Fibroblast of villous mesenchyme (primary cell): ENCODE measurements at regions not wholly inside any gene's neighbourhood (a gene's known extent, or its start where the extent isn't known, plus 50 kb on each side); places are given as distances from the start of the nearest gene placed in this dataset.

Source experiments
- DNase-seq: peaks from one replicate; pipeline ENCODE4 v3.0.0-alpha.2; 2010; ENCODE audit warnings: low read depth
- H3K4me3 ChIP-seq: 2 replicates; pipeline ENCODE4 v1.5.1; 2011; ENCODE audit warnings: low read depth, mild to moderate bottlenecking, low read length
- CTCF ChIP-seq: IDR thresholded peaks from 2 replicates; pipeline ENCODE4 v1.5.1; 2012; ENCODE audit warnings: low read depth, mild to moderate bottlenecking, low read length; ENCODE audit not compliant: insufficient read depth

GRCh38 chr4:185920171-185920570 is 108.2 kb upstream of the SORBS2 start:
- peak; percentile 7 for DNase-seq
- no peak for TF ChIP-seq CTCF

GRCh38 chr4:185920691-185921260 is 108.8 kb upstream of the SORBS2 start:
- DNase-seq = no peak
- no peak overlapping the region for H3K4me3 ChIP-seq
- TF ChIP-seq CTCF = no peak

More at GRCh38 chr4:185920171-185920570, 108.2 kb upstream of the SORBS2 start:
- no peak overlapping the region for H3K4me3 ChIP-seq

- DNase-seq = no peak
- TF ChIP-seq CTCF = no peak
Measured at GRCh38 chr4:185921583-185922555, 109.9 kb upstream of the SORBS2 start.

GRCh38 chr4:185924458-185925044 is 112.6 kb upstream of the SORBS2 start:
- no peak overlapping the region for H3K4me3 ChIP-seq
- no peak for DNase-seq
- TF ChIP-seq CTCF = no peak

More at GRCh38 chr4:185921583-185922555, 109.9 kb upstream of the SORBS2 start:
- no peak overlapping the region for H3K4me3 ChIP-seq

- no peak overlapping the region for H3K4me3 ChIP-seq
- no peak for TF ChIP-seq CTCF
Measured at GRCh38 chr4:185925910-185926360, 113.9 kb upstream of the SORBS2 start.

GRCh38 chr4:185931375-185931774 is 119.4 kb upstream of the SORBS2 start:
- TF ChIP-seq CTCF = no peak
- no peak overlapping the region for H3K4me3 ChIP-seq
- no peak for DNase-seq

More at GRCh38 chr4:185925910-185926360, 113.9 kb upstream of the SORBS2 start:
- no peak for DNase-seq
